Prostate gland (tissue), 2 donors: ENCODE measurements at regions not wholly inside any gene's neighbourhood (a gene's known extent, or its start where the extent isn't known, plus 50 kb on each side); places are given as distances from the start of the nearest gene placed in this dataset.

ENCODE experiments used
- CTCF ChIP-seq, 4 experiments: fragments of 200-600 bp in 2 of 4; fragments of 450-650 bp in 2 of 4; sonication (generic) in 2 of 4; IDR thresholded peaks; 1 replicate in 3 of 4; 2 replicates in 1 of 4; pipeline ENCODE4 v1.5.1; 2016 to 2019; ENCODE audit warnings: antibody characterized with exemption in 4 of 4, mild to moderate bottlenecking in 2 of 4, moderate library complexity in 2 of 4
- POLR2AphosphoS5 ChIP-seq: sonication (generic); formaldehyde crosslinking; IDR thresholded peaks from one replicate; pipeline ENCODE4 v1.6.1; 2017; ENCODE audit warnings: antibody characterized with exemption

- TF ChIP-seq POLR2AphosphoS5 (no peak), CTCF (IDR thresholded peaks at IDR 0.05) (no peak)
These were observed 792.7 kb downstream of the RNF144A start for GRCh38 chr2:7709907-7710306.
